Smooth muscle cell (in vitro differentiated cells): ENCODE measurements at regions not wholly inside any gene's neighbourhood (a gene's known extent, or its start where the extent isn't known, plus 50 kb on each side); places are given as distances from the start of the nearest gene placed in this dataset.

Source experiments
- DNase-seq: peaks from one replicate; lab custom pipeline; 2025; ENCODE audit not compliant: unreplicated experiment; lab: John Stamatoyannopoulos, UW
- H2AFZ ChIP-seq: fragments of 200-600 bp; sonication (generic); 2 replicates; pipeline ENCODE4 v1.6.0; 2016; ENCODE audit warnings: antibody characterized with exemption, low read depth, mild to moderate bottlenecking
- H3F3A ChIP-seq: fragments of 200-600 bp; sonication (generic); 2 replicates; pipeline ENCODE4 v1.6.0; 2017; ENCODE audit warnings: antibody characterized with exemption, low read depth
- H3K27ac ChIP-seq: fragments of 200-600 bp; sonication (generic); 2 replicates; pipeline ENCODE4 v1.5.1; 2016; ENCODE audit warnings: low read depth, mild to moderate bottlenecking
- H3K27me3 ChIP-seq: fragments of 200-600 bp; sonication (generic); 2 replicates; pipeline ENCODE4 v1.6.1; 2016; ENCODE audit warnings: low read depth, mild to moderate bottlenecking
- H3K36me3 ChIP-seq: fragments of 200-600 bp; sonication (generic); 2 replicates; pipeline ENCODE4 v1.5.1; 2016; ENCODE audit warnings: low read depth
- H3K4me1 ChIP-seq: fragments of 200-600 bp; sonication (generic); 2 replicates; pipeline ENCODE4 v1.5.1; 2016; ENCODE audit warnings: low read depth
- H3K4me2 ChIP-seq: fragments of 200-600 bp; sonication (generic); 2 replicates; pipeline ENCODE4 v1.6.0; 2016; ENCODE audit warnings: mild to moderate bottlenecking
- H3K4me3 ChIP-seq: fragments of 200-600 bp; sonication (generic); 2 replicates; pipeline ENCODE4 v1.5.1; 2016; ENCODE audit warnings: mild to moderate bottlenecking
- H3K79me2 ChIP-seq: fragments of 200-600 bp; sonication (generic); 2 replicates; pipeline ENCODE4 v1.6.0; 2016; ENCODE audit warnings: low read depth, mild to moderate bottlenecking
- H3K9ac ChIP-seq: fragments of 200-600 bp; sonication (generic); 2 replicates; pipeline ENCODE4 v1.6.0; 2016; ENCODE audit warnings: low read depth
- H3K9me3 ChIP-seq: fragments of 200-600 bp; sonication (generic); replicated peaks from 2 replicates; pipeline ENCODE4 v1.5.1; 2016; ENCODE audit warnings: low read depth
- H4K20me1 ChIP-seq: fragments of 200-600 bp; sonication (generic); 2 replicates; pipeline ENCODE4 v1.6.0; 2016; ENCODE audit warnings: low read depth
- CTCF ChIP-seq: fragments of 200-600 bp; sonication (generic); IDR thresholded peaks from 2 replicates; pipeline ENCODE4 v1.5.1; 2017; ENCODE audit warnings: borderline replicate concordance, mild to moderate bottlenecking, antibody characterized with exemption; ENCODE audit not compliant: insufficient read depth, poor library complexity, severe bottlenecking
- WGBS: methylation state at CpG from one replicate; pipeline ENCODE4 v1.1.7; 2016; ENCODE audit warnings: low lambda C conversion rate; 5-methylcytosine and 5-hydroxymethylcytosine counted together

GRCh38 chr3:132196113-132196512, 121.1 kb upstream of the ACP3 start:
- no peaks in the 10 kb centered on the region for H4K20me1 ChIP-seq
- no peaks in the 10 kb centered on the region for H3K36me3 ChIP-seq
- H3F3A ChIP-seq, result no peaks in the 10 kb centered on the region
- no peak overlapping the region for H3K4me3 ChIP-seq
- H3K4me2 ChIP-seq, result no peak overlapping the region
- H2AFZ ChIP-seq, result no peak overlapping the region
- H3K27me3 ChIP-seq, result no peaks in the 10 kb centered on the region
- H3K9me3 ChIP-seq, result no peaks in the 10 kb centered on the region
- no peaks in the 10 kb centered on the region for H3K4me1 ChIP-seq
- 79% methylated on average over 1 of the region's 1 CpG for WGBS
- H3K27ac ChIP-seq, result no peak overlapping the region
- no peak overlapping the region for H3K9ac ChIP-seq
- H3K79me2 ChIP-seq, result no peaks in the 10 kb centered on the region
- no peak for TF ChIP-seq CTCF
- DNase-seq, result no peak

GRCh38 chr3:132198516-132198915, 118.7 kb upstream of the ACP3 start:
- H3K27me3 ChIP-seq, result no peaks in the 10 kb centered on the region
- DNase-seq, result no peak

GRCh38 chr3:132199451-132199850, 117.8 kb upstream of the ACP3 start:
- DNase-seq, result no peak
- Histone ChIP-seq H3K4me2 (no peak overlapping the region), H3K27me3 (no peaks in the 10 kb centered on the region), H2AFZ (no peak overlapping the region), H3F3A (no peaks in the 10 kb centered on the region), H3K9ac (no peak overlapping the region), H3K36me3 (no peaks in the 10 kb centered on the region), H4K20me1 (no peaks in the 10 kb centered on the region), H3K79me2 (no peaks in the 10 kb centered on the region), H3K9me3 (no peaks in the 10 kb centered on the region), H3K27ac (no peak overlapping the region), H3K4me3 (no peak overlapping the region), H3K4me1 (no peaks in the 10 kb centered on the region)
- TF ChIP-seq CTCF, result no peak
- 69% methylated on average over 1 of the region's 1 CpG for WGBS

More at GRCh38 chr3:132198516-132198915, 118.7 kb upstream of the ACP3 start:
- no peaks in the 10 kb centered on the region for H3K9me3 ChIP-seq
- H3K27ac ChIP-seq, result peak overlapping the region; percentile 29
- no peak overlapping the region for H3K4me2 ChIP-seq
- no peaks in the 10 kb centered on the region for H3F3A ChIP-seq
- no peaks in the 10 kb centered on the region for H3K79me2 ChIP-seq
- no peak for TF ChIP-seq CTCF
- H3K4me1 ChIP-seq, result no peaks in the 10 kb centered on the region
- H4K20me1 ChIP-seq, result no peaks in the 10 kb centered on the region
- no peak overlapping the region for H2AFZ ChIP-seq
- H3K9ac ChIP-seq, result no peak overlapping the region
- H3K4me3 ChIP-seq, result no peak overlapping the region
- H3K36me3 ChIP-seq, result no peaks in the 10 kb centered on the region

GRCh38 chr3:132202586-132202985, 114.6 kb upstream of the ACP3 start:
- H3K36me3 ChIP-seq, result no peaks in the 10 kb centered on the region
- no peak for TF ChIP-seq CTCF

More at GRCh38 chr3:132202586-132202985, 114.6 kb upstream of the ACP3 start:
- H3K9ac ChIP-seq, result no peak overlapping the region
- H3F3A ChIP-seq, result no peaks in the 10 kb centered on the region
- DNase-seq, result no peak
- no peak overlapping the region for H3K4me2 ChIP-seq
- no peaks in the 10 kb centered on the region for H3K9me3 ChIP-seq
- H3K27ac ChIP-seq, result no peak overlapping the region
- H3K27me3 ChIP-seq, result no peaks in the 10 kb centered on the region
- no peak overlapping the region for H2AFZ ChIP-seq
- H3K4me3 ChIP-seq, result no peak overlapping the region
- H4K20me1 ChIP-seq, result no peaks in the 10 kb centered on the region
- H3K79me2 ChIP-seq, result no peaks in the 10 kb centered on the region
- no peaks in the 10 kb centered on the region for H3K4me1 ChIP-seq
- 99% methylated on average over 3 of the region's 3 CpGs for WGBS
